HepG2 (cell line): ENCODE measurements at regions not wholly inside any gene's neighbourhood (a gene's known extent, or its start where the extent isn't known, plus 50 kb on each side); places are given as distances from the start of the nearest gene placed in this dataset.

Source experiments
- ATAC-seq: fragments of 200-7000 bp; cut with Tn5 transposase; 3 replicates; pipeline ENCODE4 v1.9.1; 2020; ENCODE audit warnings: mild to moderate bottlenecking, moderate library complexity
- BruUV-seq: library from RNA; stranded (reverse); fragments of 400-500 nt; replicated peaks from 2 replicates; lab custom pipeline; 2021; lab: Mats Ljungman, UMichigan
- CTCF ChIA-PET: fragments of 300-600 bp; formaldehyde crosslinking; extraction: SDS; loops from one replicate; lab custom pipeline; 2021; ENCODE audit warnings: low total read pairs, inconsistent platforms, low intra/inter-chr PET ratio; lab: Yijun Ruan, JAX
- POLR2A ChIA-PET: fragments of 350-600 bp; sonication (Branson Sonifier 250); formaldehyde crosslinking; loops from one replicate; lab custom pipeline; 2020; ENCODE audit warnings: antibody characterized with exemption, inconsistent platforms; lab: Yijun Ruan, JAX
- DNase-seq: peaks from one replicate; pipeline ENCODE4 v3.0.0-alpha.2; 2015; ENCODE audit warnings: low spot score
- FAIRE-seq: peaks from 3 replicates; lab custom pipeline; 2011; peaks lifted over from hg19 to GRCh38; lab: Jason Lieb, UNC
- H2AFZ ChIP-seq: one replicate; pipeline ENCODE4 v1.6.1; 2011; ENCODE audit warnings: low read length, inconsistent platforms
- H3K27ac ChIP-seq: fragments of 300-600 bp; 3 replicates; pipeline ENCODE4 v1.8.0; 2011; ENCODE audit warnings: mixed run types, mild to moderate bottlenecking, mixed read lengths, low read length, inconsistent platforms; ENCODE audit not compliant: insufficient read depth; ENCODE audit errors: extremely low read length
- H3K27me3 ChIP-seq, 2 experiments: fragments of 200-600 bp in 1 of 2; 2 replicates in 1 of 2; 3 replicates in 1 of 2; pipeline versions ENCODE4 v1.6.0 to v1.8.0; 2011; ENCODE audit warnings: low read length in 2 of 2, mild to moderate bottlenecking in 2 of 2, moderate library complexity in 2 of 2, inconsistent platforms in 1 of 2; ENCODE audit not compliant: insufficient read depth in 2 of 2, control insufficient read depth in 1 of 2
- H3K36me3 ChIP-seq, 2 experiments: fragments of 200-600 bp in 1 of 2; replicated peaks in 1 of 2; 2 replicates in 1 of 2; 3 replicates in 1 of 2; pipeline versions ENCODE4 v1.5.1 to v1.8.0; 2011; ENCODE audit warnings: low read length in 2 of 2, inconsistent platforms in 1 of 2; ENCODE audit not compliant: insufficient read depth in 2 of 2, control insufficient read depth in 1 of 2
- H3K4me1 ChIP-seq: 2 replicates; pipeline ENCODE4 v1.5.1; 2012; ENCODE audit warnings: low read length, inconsistent platforms; ENCODE audit not compliant: insufficient read depth
- H3K4me2 ChIP-seq: 2 replicates; pipeline ENCODE4 v1.6.0; 2011; ENCODE audit warnings: low read depth, low read length, inconsistent platforms
- H3K4me3 ChIP-seq, 3 experiments: fragments of 200-600 bp in 1 of 3; sonication (generic), shearing (Covaris generic) in 1 of 3; replicated peaks in 1 of 3; 2 replicates each; pipeline ENCODE4 v1.5.1; 2011 to 2016; ENCODE audit warnings: low read length in 3 of 3, inconsistent platforms in 2 of 3, low read depth in 2 of 3, mild to moderate bottlenecking in 2 of 3, control low read depth in 1 of 3, mixed read lengths in 1 of 3; ENCODE audit not compliant: insufficient read depth in 1 of 3
- H3K79me2 ChIP-seq: one replicate; pipeline ENCODE4 v1.6.1; 2011; ENCODE audit warnings: low read length, inconsistent platforms; ENCODE audit not compliant: insufficient read depth
- H3K9ac ChIP-seq: 2 replicates; pipeline ENCODE4 v1.6.0; 2011; ENCODE audit warnings: mild to moderate bottlenecking, low read depth, low read length, inconsistent platforms; ENCODE audit not compliant: insufficient read depth
- H3K9me3 ChIP-seq: 2 replicates; pipeline ENCODE4 v1.5.1; 2012; ENCODE audit warnings: mild to moderate bottlenecking, low read length
- H4K20me1 ChIP-seq: 2 replicates; pipeline ENCODE4 v1.6.0; 2011; ENCODE audit warnings: inconsistent platforms, mild to moderate bottlenecking, low read length, moderate library complexity; ENCODE audit not compliant: insufficient read depth
- E2F5 ChIP-seq: sonication (generic); formaldehyde crosslinking; conservative IDR thresholded peaks from 2 replicates; pipeline ENCODE4 v1.4.0; 2020; ENCODE audit warnings: missing genetic modification reagents
- GFI1 ChIP-seq: sonication (generic); formaldehyde crosslinking; IDR thresholded peaks from 2 replicates; pipeline ENCODE4 v1.5.0; 2020; ENCODE audit warnings: missing genetic modification reagents, mild to moderate bottlenecking, borderline replicate concordance
- HCFC1 ChIP-seq: fragments of 150-350 bp; IDR thresholded peaks from 2 replicates; pipeline ENCODE4 v1.6.1; 2014; ENCODE audit warnings: low read depth, low read length
- HDAC2 ChIP-seq: sonication (generic); formaldehyde crosslinking; IDR thresholded peaks from 2 replicates; pipeline ENCODE4 v1.4.0; 2020; ENCODE audit warnings: missing genetic modification reagents
- KDM1A ChIP-seq: IDR thresholded peaks from 2 replicates; pipeline ENCODE4 v1.6.1; 2016; ENCODE audit warnings: missing compliant biosample characterization
- MAFF ChIP-seq: IDR thresholded peaks from 2 replicates; pipeline ENCODE4 v1.6.1; 2011; ENCODE audit warnings: low read depth, low read length, improper control_type of control experiment
- MAFK ChIP-seq, 2 experiments: IDR thresholded peaks in 1 of 2; conservative IDR thresholded peaks in 1 of 2; 2 replicates each; pipeline ENCODE4 v1.6.1; 2011; ENCODE audit warnings: improper control_type of control experiment in 2 of 2, low read length in 2 of 2
- SMYD3 ChIP-seq: sonication (generic); formaldehyde crosslinking; IDR thresholded peaks from 2 replicates; pipeline ENCODE4 v1.8.1; 2023; ENCODE audit warnings: mild to moderate bottlenecking, missing genetic modification reagents
- ZFP1 ChIP-seq: IDR thresholded peaks from 2 replicates; pipeline ENCODE4 v1.6.1; 2016
- ZFP37 ChIP-seq: sonication (generic); formaldehyde crosslinking; IDR thresholded peaks from 2 replicates; pipeline ENCODE4 v1.4.0; 2020; ENCODE audit warnings: missing genetic modification reagents, borderline replicate concordance
- ZKSCAN8 ChIP-seq: IDR thresholded peaks from 2 replicates; pipeline ENCODE4 v1.6.1; 2016; ENCODE audit warnings: borderline replicate concordance, missing genetic modification reagents, missing compliant biosample characterization
- ZNF10 ChIP-seq: sonication (generic); formaldehyde crosslinking; IDR thresholded peaks from 2 replicates; pipeline ENCODE4 v1.4.0; 2020; ENCODE audit warnings: mild to moderate bottlenecking, low read depth, missing genetic modification reagents, borderline replicate concordance
- ZSCAN9 ChIP-seq: IDR thresholded peaks from 2 replicates; pipeline ENCODE4 v1.6.1; 2016; ENCODE audit warnings: borderline replicate concordance
- WGBS: methylation state at CpG from one replicate; pipeline ENCODE4 v1.1.6; 2017; ENCODE audit warnings: low lambda C conversion rate; 5-methylcytosine and 5-hydroxymethylcytosine counted together
- in situ Hi-C: cut with HindIII; loops from 2 replicates; pipeline ENCODE4 v1.10.0; 2017; ENCODE audit warnings: low pct_unique_long_range_greater_than_20kb; ENCODE audit not compliant: extremely low pct_ligation_motif_present
- intact Hi-C: fragments of 100-400 bp; cut with micrococcal nuclease; formaldehyde crosslinking; loops from one replicate; pipeline ENCODE4 v1.10.0; 2022; ENCODE audit not compliant: unreplicated experiment
- TF ChIP-seq, protein P1 (sequence below): sonication (generic); formaldehyde crosslinking; IDR thresholded peaks from 2 replicates; pipeline ENCODE4 v1.4.0; 2020; ENCODE audit warnings: missing genetic modification reagents, borderline replicate concordance

- no peak overlapping the region for H3K4me3 ChIP-seq
- H3K36me3 ChIP-seq, result no peaks in the 10 kb centered on the region
- BruUV-seq, result no TSS peak
- H3K79me2 ChIP-seq, result no peaks in the 10 kb centered on the region
- no peak overlapping the region for H3K4me2 ChIP-seq
- no peaks in the 10 kb centered on the region for H4K20me1 ChIP-seq
- ChIA-PET CTCF (no interaction called here), POLR2A (no interaction called here)
- intact Hi-C loops (no loop called here), in situ Hi-C loops (no loop called here)
- H3K4me1 ChIP-seq, result no peaks in the 10 kb centered on the region
- no peak for ATAC-seq
- no peak for FAIRE-seq
- H2AFZ ChIP-seq, result no peak overlapping the region
- H3K27me3 ChIP-seq, result no peaks in the 10 kb centered on the region
- no peak overlapping the region for H3K9ac ChIP-seq
- TF ChIP-seq MAFK (conservative IDR thresholded peaks at IDR 0.05 in 1 of 2, IDR thresholded peaks at IDR 0.05 in 1 of 2; ENCODE audit: low read length in 2 of 2), result peak in 1 of 2 experiments; percentile 76; a peak in 3 of 4 replicates
- no peak for TF ChIP-seq ZKSCAN8 (CRISPR knock-in tag)
- peak; percentile 39; the same call in 1 of the 2 replicates for TF ChIP-seq MAFF
- no peak overlapping the region for H3K27ac ChIP-seq
- H3K9me3 ChIP-seq, result no peaks in the 10 kb centered on the region
- WGBS, result 2% methylated on average over 5 of the region's 5 CpGs
- DNase-seq, result no peak
Measured at GRCh38 chr12:91515944-91516694, 333.5 kb upstream of the DCN start.

GRCh38 chr12:91513313-91513712 lies 330.7 kb upstream of the DCN start:
- no TSS peak for BruUV-seq
- in situ Hi-C loops, result no loop called here
- POLR2A ChIA-PET, result no interaction called here
- intact Hi-C loops, result no loop called here
- FAIRE-seq (no peak), DNase-seq (no peak), ATAC-seq (no peak)
- Histone ChIP-seq H4K20me1 (no peaks in the 10 kb centered on the region), H3K27ac (no peak overlapping the region), H2AFZ (no peak overlapping the region), H3K9me3 (no peaks in the 10 kb centered on the region), H3K79me2 (no peaks in the 10 kb centered on the region), H3K4me2 (no peak overlapping the region), H3K4me1 (no peaks in the 10 kb centered on the region), H3K9ac (no peak overlapping the region), H3K4me3 (no peak overlapping the region), H3K36me3 (no peaks in the 10 kb centered on the region), H3K27me3 (no peaks in the 10 kb centered on the region)
- CTCF ChIA-PET, result no interaction called here
- 24% methylated on average over 1 of the region's 1 CpG for WGBS
- TF ChIP-seq SMYD3 (no peak), ZFP1 (CRISPR knock-in tag) (no peak), HCFC1 (no peak), ZSCAN9 (no peak), KDM1A (CRISPR knock-in tag) (no peak), GFI1 (CRISPR knock-in tag) (no peak), ZNF10 (no peak), E2F5 (CRISPR knock-in tag) (no peak), ZFP37 (no peak), HDAC2 (CRISPR knock-in tag) (no peak)
- TF ChIP-seq, protein P1, sequence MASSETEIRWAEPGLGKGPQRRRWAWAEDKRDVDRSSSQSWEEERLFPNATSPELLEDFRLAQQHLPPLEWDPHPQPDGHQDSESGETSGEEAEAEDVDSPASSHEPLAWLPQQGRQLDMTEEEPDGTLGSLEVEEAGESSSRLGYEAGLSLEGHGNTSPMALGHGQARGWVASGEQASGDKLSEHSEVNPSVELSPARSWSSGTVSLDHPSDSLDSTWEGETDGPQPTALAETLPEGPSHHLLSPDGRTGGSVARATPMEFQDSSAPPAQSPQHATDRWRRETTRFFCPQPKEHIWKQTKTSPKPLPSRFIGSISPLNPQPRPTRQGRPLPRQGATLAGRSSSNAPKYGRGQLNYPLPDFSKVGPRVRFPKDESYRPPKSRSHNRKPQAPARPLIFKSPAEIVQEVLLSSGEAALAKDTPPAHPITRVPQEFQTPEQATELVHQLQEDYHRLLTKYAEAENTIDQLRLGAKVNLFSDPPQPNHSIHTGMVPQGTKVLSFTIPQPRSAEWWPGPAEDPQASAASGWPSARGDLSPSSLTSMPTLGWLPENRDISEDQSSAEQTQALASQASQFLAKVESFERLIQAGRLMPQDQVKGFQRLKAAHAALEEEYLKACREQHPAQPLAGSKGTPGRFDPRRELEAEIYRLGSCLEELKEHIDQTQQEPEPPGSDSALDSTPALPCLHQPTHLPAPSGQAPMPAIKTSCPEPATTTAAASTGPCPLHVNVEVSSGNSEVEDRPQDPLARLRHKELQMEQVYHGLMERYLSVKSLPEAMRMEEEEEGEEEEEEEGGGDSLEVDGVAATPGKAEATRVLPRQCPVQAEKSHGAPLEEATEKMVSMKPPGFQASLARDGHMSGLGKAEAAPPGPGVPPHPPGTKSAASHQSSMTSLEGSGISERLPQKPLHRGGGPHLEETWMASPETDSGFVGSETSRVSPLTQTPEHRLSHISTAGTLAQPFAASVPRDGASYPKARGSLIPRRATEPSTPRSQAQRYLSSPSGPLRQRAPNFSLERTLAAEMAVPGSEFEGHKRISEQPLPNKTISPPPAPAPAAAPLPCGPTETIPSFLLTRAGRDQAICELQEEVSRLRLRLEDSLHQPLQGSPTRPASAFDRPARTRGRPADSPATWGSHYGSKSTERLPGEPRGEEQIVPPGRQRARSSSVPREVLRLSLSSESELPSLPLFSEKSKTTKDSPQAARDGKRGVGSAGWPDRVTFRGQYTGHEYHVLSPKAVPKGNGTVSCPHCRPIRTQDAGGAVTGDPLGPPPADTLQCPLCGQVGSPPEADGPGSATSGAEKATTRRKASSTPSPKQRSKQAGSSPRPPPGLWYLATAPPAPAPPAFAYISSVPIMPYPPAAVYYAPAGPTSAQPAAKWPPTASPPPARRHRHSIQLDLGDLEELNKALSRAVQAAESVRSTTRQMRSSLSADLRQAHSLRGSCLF (CRISPR knock-in tag), result no peak
